ENCODE measurements at regions not wholly inside any gene's neighbourhood (a gene's known extent, or its start where the extent isn't known, plus 50 kb on each side); places are given as distances from the start of the nearest gene placed in this dataset.
A peak's percentile ranks its signal among the peaks of the same experiment; 100 is the strongest.
"Not testable (repeated sequence)": the region's sequence is repeated elsewhere in the genome, so short reads cannot be mapped to it uniquely, and the experiment has no call there.

DNA sequence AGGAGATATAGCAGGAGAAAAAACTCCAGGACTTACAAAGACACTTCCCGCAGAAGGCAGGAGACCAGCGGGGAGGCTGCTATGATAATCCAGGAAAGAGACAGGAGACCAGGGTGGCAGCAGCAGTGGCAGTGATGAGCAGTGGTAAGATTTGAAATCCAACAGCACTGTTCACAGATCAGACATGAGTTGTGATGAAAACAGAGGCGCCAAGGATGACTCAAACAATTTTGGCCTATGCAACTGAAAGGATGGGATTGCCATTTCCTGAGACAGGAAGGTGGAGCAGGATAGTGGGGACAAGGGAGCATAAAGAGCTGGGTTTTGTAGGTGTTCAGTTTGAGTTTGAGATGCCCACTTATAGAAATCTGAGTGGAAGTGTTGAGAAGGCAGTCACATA, 108.6 kb upstream of the DYRK2 start:
- no peak for DNase-seq (ENCODE audit: low read depth, low spot score)
- in situ Hi-C loops (cut with HindIII; ENCODE audit: low pct_unique_long_range_greater_than_20kb, low sequenced_read_pairs), result no loop called here

DNA sequence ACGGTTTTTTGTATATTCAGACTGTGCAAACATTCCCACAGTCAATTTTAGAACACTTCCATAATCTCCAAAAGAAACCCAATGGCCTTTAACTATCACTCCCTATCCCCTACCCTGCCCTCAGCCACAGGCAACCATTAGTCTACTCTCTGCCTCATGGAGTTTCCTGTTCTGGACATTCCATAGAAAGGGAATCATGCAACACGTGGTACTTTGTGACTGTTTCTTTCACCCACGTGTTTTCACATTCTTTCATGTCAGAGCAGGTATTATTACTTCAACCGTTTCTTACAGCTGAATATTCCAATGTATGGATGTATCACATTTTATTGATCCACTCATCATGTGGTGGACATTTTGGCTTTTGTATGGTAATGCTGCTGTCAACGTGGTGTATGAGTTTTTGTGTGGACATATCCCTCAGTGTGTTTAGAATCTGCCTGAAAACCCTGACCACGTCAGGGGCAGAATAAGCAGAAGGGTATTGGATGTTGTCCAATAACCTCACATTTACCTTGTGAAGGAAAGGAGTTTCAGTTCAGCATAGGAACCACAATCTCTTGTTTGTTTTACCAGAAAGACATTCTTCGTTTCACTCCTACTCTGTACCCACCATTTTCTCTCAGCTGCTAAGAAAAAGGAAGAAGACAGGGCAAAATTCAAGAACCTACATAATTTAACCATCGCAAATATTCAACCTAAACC, 107.5 kb upstream of the DYRK2 start:
- no peak for DNase-seq (ENCODE audit: low read depth, low spot score)
- in situ Hi-C loops (cut with HindIII; ENCODE audit: low pct_unique_long_range_greater_than_20kb, low sequenced_read_pairs), result no loop called here

DNA sequence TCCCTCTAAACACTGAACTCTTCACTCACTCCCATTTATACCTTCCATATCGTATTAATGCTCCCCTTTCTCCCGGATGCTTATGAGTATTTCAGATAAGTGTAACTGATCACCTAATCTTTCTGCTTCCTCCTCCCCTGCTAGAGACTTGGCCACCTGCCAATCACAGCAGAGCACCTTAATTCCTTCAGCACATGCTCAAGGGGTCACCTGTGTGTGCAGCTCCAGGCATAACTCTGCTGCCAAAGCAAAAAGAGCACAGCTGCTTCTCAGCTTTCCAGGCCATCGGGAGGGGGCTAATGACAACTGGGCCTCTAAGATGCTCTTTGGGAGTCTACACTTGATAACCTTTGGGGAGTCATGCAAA, 106.9 kb upstream of the DYRK2 start:
- DNase-seq (ENCODE audit: low read depth, low spot score), result no peak
- in situ Hi-C loops (cut with HindIII; ENCODE audit: low pct_unique_long_range_greater_than_20kb, low sequenced_read_pairs), result no loop called here

DNA sequence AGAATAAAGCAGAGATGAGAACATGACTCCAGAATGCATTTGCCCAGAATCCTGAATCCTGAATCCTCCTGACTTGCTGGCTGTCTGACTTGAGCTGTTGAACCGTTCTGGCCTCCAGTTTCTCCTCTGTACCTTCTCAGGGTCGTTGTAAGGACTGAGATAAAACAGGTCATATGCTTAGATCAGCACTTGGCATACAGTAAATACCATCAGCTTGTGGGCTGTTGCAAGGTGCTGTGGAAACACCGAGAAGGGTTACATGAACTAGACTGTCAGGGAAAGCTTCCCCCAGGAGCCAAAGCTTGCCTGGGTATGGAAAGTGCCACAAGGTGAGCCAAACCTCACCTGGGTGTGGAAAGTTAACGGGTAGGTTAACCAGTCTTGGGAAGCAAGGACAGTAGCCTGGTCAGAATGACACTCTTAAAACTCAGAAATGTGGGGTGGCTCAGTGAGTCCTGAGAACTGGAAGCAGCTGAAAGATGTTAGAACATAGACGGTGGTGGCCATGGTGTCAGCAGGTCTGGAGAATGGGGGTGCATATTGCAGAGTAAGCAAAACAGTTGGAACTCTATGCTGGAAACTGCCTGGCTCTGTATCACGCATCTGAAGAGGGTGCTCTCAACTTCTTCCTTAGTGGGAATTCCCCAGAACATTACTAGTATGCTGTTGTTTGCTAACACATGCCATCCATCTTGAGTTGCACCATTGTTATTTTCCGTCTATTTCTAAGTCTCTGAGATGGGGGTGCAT, 105.3 kb upstream of the DYRK2 start:
- no peak for DNase-seq (ENCODE audit: low read depth, low spot score)
- in situ Hi-C loops (cut with HindIII; ENCODE audit: low pct_unique_long_range_greater_than_20kb, low sequenced_read_pairs), result no loop called here

DNA sequence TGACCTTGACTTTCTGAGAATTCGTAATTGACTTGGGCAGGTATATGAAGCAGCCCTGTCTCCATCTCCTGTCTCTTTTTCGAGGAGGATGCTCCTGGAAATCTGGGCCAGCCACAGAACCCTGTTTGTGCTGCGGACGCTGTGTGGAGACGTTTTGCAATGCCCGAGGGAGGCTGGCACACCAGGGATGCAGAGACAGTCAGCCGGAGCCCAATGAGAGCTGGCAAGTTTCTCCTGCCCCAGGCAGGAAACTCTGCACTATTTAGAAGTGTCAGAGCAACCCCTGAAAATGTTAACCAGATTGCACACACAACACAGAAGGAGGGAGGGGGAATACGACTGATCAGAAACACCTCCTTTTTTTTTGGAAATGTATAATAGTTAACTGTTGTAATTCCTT, 103.2 kb upstream of the DYRK2 start:
- in situ Hi-C loops (cut with HindIII; ENCODE audit: low pct_unique_long_range_greater_than_20kb, low sequenced_read_pairs), result no loop called here
- DNase-seq (ENCODE audit: low read depth, low spot score), result no peak

DNA sequence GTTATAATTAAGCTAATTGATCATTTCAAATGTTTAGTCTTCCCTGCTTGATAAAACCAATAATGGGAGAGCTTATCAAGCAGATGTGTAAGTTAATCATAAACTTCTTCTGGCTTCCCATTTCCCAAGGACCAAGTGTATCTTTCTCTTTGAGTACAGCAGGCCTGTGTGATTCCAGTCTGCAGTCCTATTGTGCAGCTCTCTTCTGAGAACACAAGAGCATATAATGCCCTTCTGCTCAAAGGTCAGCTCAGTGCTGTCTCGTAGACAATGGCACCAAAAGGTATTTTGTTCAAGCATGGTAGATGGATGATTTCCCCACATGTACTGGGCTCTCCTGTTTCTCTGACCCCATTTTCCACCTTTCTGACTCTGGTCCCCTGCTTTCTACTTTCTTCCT, 101.8 kb upstream of the DYRK2 start:
- no peak for DNase-seq (ENCODE audit: low read depth, low spot score)
- in situ Hi-C loops (cut with HindIII; ENCODE audit: low pct_unique_long_range_greater_than_20kb, low sequenced_read_pairs), result no loop called here

DNA sequence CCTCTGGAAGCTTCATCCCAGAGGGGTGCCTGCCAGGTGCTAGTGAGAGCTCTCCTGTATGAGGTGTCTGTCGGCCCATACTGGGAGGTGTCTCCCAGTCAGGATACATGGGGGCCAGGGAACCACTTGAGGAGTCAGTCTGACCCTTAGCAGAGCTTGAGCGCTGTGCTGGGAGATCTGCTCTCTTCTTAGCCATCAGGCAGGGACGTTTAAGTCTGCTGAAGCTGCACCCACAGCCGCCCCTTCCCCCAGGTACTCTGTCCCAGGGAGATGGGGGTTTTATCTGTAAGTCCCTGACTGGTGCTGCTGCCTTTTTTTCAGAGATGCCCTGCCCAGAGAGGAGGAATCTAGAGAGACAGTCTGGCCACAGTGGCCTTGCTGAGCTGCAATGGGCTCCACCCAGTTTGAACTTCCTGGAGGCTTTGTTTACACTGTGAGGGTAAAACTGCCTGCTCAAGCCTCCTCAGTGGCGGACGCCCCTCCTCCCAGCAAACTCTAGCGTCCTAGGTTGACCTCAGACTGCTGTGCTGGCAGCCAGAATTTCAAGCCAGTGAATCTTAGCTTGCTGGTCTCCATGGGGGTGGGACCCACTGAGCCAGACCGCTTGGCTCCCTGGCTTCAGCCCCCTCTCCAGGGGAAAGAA, 93.3 kb upstream of the DYRK2 start:
- DNase-seq (ENCODE audit: low read depth, low spot score); in situ Hi-C loops (cut with HindIII; ENCODE audit: low pct_unique_long_range_greater_than_20kb, low sequenced_read_pairs): not testable (repeated sequence)

DNA sequence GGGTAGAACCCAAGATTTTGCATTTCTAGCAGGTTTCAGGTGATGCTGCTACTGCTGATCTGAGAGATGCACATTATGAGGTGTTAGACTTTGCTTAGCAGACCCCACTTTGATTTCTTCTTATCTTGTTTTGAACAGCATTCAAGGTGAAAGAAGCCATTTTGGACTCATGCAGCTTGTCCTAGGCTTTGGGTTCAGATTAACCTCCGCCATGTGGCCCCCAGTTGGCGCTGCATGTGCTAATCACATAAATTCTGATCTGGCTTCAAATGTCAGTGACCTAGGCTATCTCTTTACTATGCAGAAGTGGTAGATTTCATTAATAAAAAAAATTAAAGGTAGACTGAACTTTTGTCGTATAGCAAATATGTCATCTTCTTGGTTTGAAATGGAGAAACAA, 89.8 kb upstream of the DYRK2 start:
- no peak for DNase-seq (ENCODE audit: low read depth, low spot score)
- in situ Hi-C loops (cut with HindIII; ENCODE audit: low pct_unique_long_range_greater_than_20kb, low sequenced_read_pairs), result no loop called here

DNA sequence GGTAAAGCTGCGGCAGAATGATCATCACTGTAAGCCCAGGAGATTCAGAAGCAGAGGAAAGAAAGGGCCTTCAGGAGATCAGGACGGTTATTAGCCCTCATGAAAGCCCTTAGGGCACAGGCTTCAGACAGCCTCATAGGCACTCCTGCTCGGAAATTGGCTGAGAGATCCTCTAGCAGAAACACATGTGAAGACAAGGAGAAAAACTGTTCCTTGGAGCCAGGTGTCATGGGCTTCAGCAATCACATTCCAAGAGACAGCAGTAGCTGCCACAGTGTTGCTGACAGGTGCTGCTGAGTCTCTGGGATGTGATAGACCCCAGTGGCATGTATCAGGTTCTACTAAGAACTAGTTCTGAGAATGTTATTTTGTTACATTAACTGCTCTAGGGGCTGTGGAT, 88.8 kb upstream of the DYRK2 start:
- in situ Hi-C loops (cut with HindIII; ENCODE audit: low pct_unique_long_range_greater_than_20kb, low sequenced_read_pairs), result no loop called here

DNA sequence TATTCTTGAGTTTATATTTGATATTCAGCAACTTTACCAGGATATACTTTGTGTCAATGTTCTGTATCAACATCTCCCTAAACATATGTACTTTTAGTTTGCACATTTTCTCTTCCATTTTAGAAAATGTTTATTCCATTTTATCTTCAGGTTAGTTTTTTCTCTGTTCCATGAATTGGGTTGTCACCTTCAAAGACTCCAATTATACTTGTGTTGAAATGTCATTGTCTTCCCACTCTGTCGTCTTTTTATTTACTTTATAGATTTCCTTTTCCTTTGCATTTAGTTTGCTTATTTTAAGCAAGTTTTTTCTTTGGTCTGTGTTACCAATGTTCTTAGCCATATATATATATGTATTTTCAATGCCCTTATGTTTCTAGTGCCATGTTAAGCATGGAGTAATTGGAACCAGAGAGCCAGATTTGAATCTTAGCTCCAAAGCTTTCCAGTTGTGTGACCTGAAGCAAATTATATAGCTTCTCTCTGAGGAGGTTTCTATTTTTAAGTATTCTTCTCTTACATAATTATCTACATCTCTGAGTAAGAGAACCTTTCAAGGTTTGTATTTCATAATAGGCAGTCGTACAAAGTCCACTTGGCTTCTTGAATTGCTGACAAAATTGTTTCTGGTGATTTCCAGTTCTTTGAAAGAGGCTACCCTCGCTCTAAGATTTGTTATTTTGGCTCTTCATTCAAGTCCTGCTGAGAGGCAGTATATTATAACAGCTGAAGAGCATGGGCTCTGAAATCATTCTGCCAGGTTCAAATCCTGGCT, 85.8 kb upstream of the DYRK2 start:
- no peak for DNase-seq (ENCODE audit: low read depth, low spot score)
- in situ Hi-C loops (cut with HindIII; ENCODE audit: low pct_unique_long_range_greater_than_20kb, low sequenced_read_pairs), result no loop called here

More for the DNA sequence above, 88.8 kb upstream of the DYRK2 start:
- DNase-seq (ENCODE audit: low read depth, low spot score), result no peak

DNA sequence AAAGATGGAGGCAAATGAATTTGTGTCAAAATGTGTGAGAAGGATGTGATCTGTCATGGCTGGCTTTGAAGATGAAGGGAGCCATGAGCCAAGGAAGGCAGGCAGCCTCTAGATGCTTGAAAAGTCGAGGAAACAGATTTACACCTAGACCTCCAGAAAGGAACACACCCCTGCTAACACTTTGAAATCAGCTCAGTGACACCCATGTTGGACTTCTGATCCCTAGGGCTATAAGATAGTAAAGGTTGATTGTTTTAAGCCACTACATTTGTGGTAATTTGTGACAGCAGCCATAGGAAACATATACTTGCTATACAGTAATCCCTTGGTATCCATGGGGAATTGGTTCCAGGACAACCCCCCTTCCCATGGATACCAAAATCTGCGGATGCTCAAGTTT, 80.5 kb upstream of the DYRK2 start:
- no peak for DNase-seq (ENCODE audit: low read depth, low spot score)
- in situ Hi-C loops (cut with HindIII; ENCODE audit: low pct_unique_long_range_greater_than_20kb, low sequenced_read_pairs), result no loop called here

DNA sequence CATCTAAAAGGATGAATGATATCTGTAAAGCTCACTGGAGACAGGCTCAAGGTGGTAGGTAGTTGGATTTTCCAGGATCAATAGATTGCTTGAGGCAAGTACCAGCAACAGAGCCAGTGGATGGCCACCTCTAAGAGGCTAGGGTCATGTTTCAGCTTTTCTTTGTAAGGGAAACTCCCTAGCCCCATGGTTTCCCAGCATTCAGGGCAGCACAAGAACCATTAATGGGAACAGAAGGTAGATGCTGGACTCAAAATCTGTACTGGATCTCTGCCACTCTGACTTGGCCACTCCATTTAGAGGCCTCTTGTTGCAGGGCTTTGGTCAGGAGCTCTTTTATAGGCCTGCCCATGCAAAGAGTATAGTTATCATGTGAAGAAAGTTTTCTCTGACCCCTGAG, 76.1 kb upstream of the DYRK2 start:
- DNase-seq (ENCODE audit: low read depth, low spot score), result peak; percentile 28
- in situ Hi-C loops (cut with HindIII; ENCODE audit: low pct_unique_long_range_greater_than_20kb, low sequenced_read_pairs), result no loop called here

DNA sequence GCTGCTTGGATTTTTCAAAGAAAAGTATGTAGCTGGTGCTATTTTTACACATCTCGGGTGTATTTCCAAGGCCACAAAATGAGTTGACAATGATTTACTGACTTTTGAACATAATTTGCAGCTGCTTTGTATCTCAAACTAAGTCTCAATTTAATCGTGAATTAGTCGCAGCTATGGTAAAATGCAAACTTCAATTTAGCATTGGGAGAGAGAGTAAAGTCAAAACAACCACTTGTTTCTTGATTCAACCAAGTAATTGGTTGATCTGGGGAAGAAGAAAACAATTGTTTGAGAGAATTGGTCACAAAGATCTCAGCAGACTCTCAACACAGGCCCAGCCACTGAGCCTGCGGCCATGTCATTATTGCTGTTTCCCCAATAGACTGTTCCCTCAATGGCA, 75.0 kb upstream of the DYRK2 start:
- DNase-seq (ENCODE audit: low read depth, low spot score), result no peak
- in situ Hi-C loops (cut with HindIII; ENCODE audit: low pct_unique_long_range_greater_than_20kb, low sequenced_read_pairs), result no loop called here

DNA sequence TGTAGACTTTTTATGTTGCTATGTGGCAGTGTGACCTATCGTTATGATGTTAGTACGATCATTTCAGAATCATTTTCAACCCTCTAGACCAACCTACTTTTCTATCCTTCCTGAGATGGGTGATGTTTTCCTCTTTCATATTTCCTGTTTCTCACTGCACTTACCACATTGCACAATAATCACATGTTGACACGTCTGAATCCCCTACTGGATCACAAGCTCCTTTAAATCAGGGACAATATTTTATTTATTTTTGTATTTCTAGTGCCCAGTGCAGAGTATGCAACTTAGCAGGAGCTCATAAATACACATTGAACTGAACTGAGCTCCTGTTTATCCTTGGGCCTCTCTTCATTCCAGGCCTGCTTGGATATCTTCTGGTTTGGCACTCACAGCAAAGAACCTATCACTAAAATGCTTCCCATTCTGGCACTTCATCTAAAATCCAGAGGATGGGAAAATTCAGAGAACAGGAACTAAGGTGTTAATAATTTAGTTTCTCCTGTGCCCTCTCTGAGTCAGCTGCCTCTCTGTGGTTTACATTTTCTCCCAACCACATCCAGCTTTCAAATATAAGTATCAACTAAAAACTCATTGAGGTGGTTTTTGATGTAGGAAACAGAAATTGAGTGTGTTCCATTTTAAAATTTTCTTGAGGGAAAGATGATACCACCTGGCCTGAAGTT, 69.4 kb upstream of the DYRK2 start:
- no peak for DNase-seq (ENCODE audit: low read depth, low spot score)
- in situ Hi-C loops (cut with HindIII; ENCODE audit: low pct_unique_long_range_greater_than_20kb, low sequenced_read_pairs), result no loop called here

DNA sequence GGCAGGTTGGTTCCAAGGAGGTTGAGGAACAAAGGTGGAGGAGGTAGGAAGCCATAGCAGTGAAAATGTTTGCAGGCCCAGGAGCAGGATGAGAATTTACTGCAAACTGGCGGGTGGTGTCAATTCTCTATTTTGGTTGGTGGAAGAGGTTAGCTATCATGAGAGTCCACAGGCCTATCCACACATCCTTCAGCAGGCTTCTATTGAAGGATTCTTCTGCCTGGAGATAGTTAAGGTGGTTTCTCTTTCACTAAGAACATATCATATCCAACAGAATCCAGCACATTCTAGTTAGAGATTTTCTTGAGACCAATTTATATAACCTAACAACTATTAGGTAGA, 68.9 kb upstream of the DYRK2 start:
- in situ Hi-C loops (cut with HindIII; ENCODE audit: low pct_unique_long_range_greater_than_20kb, low sequenced_read_pairs), result no loop called here
- DNase-seq (ENCODE audit: low read depth, low spot score), result no peak

DNA sequence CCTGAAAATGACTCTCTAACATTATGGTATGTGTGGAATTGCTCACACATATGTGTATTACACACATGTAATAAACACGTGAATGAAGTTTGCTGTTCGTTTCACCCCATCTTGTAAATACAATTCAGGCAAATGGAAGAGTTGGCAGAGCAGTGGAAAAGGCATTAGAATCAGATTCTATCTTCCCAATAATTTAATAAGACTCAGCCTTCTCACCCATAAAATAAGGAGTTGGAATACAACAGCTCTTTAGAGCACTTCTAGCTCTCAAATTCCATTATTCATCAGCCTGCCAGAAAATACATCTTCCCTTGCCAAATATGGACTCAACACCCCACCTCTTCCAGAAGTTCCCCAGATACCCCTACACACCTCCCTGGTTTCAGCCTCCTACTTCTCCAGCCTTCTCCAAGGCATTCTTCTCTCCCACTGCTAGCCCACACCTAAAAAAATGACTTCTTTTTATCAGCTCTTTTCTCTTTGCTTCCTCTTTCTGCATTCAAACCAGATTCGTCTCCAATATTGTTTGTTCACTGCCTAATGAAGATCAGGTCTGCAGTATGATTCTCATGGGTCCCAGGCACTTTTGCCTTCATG, 66.2 kb upstream of the DYRK2 start:
- DNase-seq (ENCODE audit: low read depth, low spot score), result no peak
- in situ Hi-C loops (cut with HindIII; ENCODE audit: low pct_unique_long_range_greater_than_20kb, low sequenced_read_pairs), result no loop called here

DNA sequence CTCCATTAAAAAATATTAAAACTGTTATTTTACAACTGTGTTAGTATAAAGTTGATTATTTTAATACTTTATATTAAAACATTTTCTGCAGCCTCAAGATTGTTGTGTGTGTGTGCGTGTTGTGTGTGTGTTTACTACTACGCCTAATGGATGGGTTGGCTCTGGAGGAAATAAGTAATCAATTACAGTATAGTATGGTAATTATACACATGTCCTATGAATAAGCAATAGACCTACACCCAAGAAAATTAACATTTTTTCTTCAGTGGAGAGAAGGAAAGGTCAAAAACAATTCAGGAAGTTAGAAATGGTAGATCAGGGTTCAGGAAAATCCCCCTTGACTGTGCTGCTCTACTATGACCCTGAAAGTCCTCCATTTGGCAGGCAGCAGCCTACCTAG, 65.7 kb upstream of the DYRK2 start:
- in situ Hi-C loops (cut with HindIII; ENCODE audit: low pct_unique_long_range_greater_than_20kb, low sequenced_read_pairs), result no loop called here
- no peak for DNase-seq (ENCODE audit: low read depth, low spot score)

DNA sequence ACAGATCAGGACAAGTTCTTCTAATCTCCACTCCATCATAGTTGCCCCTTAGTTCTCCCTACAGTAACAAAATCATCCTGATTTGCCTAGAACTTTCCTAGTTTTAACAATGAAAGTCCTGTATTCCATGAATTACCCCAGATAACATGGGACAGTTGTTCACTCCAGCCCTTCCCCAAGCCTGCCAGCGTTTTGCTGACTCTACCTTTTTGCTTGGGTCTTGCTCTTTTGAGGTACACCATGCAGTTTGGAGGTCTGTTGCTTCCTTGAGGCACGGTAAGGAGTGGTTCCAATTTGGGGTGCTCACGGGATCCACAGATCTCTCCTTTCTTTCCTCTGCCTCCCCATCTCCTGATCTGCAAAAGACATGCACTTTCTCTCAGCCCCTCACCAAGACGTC, 61.6 kb upstream of the DYRK2 start:
- no peak for DNase-seq (ENCODE audit: low read depth, low spot score)
- in situ Hi-C loops (cut with HindIII; ENCODE audit: low pct_unique_long_range_greater_than_20kb, low sequenced_read_pairs), result no loop called here

All from SK-MEL-5 (cell line).